H9 (cell line): ENCODE measurements at regions not wholly inside any gene's neighbourhood (a gene's known extent, or its start where the extent isn't known, plus 50 kb on each side); places are given as distances from the start of the nearest gene placed in this dataset.

Experiments
- DNase-seq: peaks from one replicate; pipeline ENCODE4 v3.0.0-alpha.2; 2017
- H2AFZ ChIP-seq: one replicate; pipeline ENCODE4 v1.6.1; 2013; ENCODE audit warnings: mild to moderate bottlenecking, low read length, control low read depth, moderate library complexity
- H2AK5ac ChIP-seq: 2 replicates; pipeline ENCODE4 v1.6.1; 2013; ENCODE audit warnings: low read length, control low read depth, mixed read lengths; ENCODE audit not compliant: insufficient read length
- H2BK120ac ChIP-seq: one replicate; pipeline ENCODE4 v1.6.1; 2013; ENCODE audit warnings: low read depth, mild to moderate bottlenecking, low read length, control low read depth, inconsistent platforms; ENCODE audit not compliant: poor library complexity, severe bottlenecking
- H2BK12ac ChIP-seq: 2 replicates; pipeline ENCODE4 v1.6.1; 2013; ENCODE audit warnings: low read length, control low read depth, mixed read lengths, low read depth; ENCODE audit not compliant: insufficient read length
- H2BK15ac ChIP-seq: 2 replicates; pipeline ENCODE4 v1.6.1; 2013; ENCODE audit warnings: low read depth, low read length, control low read depth
- H2BK20ac ChIP-seq: one replicate; pipeline ENCODE4 v1.6.1; 2013; ENCODE audit warnings: low read depth, mild to moderate bottlenecking, low read length, control low read depth, inconsistent platforms; ENCODE audit not compliant: poor library complexity, severe bottlenecking
- H2BK5ac ChIP-seq: 2 replicates; pipeline ENCODE4 v1.6.1; 2013; ENCODE audit warnings: low read length, control low read depth, mixed read lengths; ENCODE audit not compliant: insufficient read length
- H3K14ac ChIP-seq: 2 replicates; pipeline ENCODE4 v1.6.1; 2013; ENCODE audit warnings: low read length, control low read depth; ENCODE audit not compliant: insufficient read depth
- H3K18ac ChIP-seq: 2 replicates; pipeline ENCODE4 v1.6.1; 2013; ENCODE audit warnings: low read depth, mild to moderate bottlenecking, mixed read lengths, low read length, control low read depth; ENCODE audit not compliant: insufficient read length
- H3K23ac ChIP-seq: 2 replicates; pipeline ENCODE4 v1.6.1; 2013; ENCODE audit warnings: low read length, control low read depth, mixed read lengths, low read depth; ENCODE audit not compliant: insufficient read length
- H3K23me2 ChIP-seq: 2 replicates; pipeline ENCODE4 v1.6.1; 2013; ENCODE audit warnings: low read depth, mild to moderate bottlenecking, mixed read lengths, low read length, control low read depth; ENCODE audit not compliant: insufficient read length, poor library complexity, severe bottlenecking
- H3K27ac ChIP-seq: 2 replicates; pipeline ENCODE4 v1.5.1; 2013; ENCODE audit warnings: low read length, control low read depth, mixed read lengths, low read depth; ENCODE audit not compliant: insufficient read length
- H3K27me3 ChIP-seq: 2 replicates; pipeline ENCODE4 v1.6.1; 2013; ENCODE audit warnings: low read length, control low read depth, inconsistent platforms; ENCODE audit not compliant: insufficient read depth
- H3K4ac ChIP-seq: 2 replicates; pipeline ENCODE4 v1.6.1; 2013; ENCODE audit warnings: low read depth, mild to moderate bottlenecking, control low read depth, inconsistent platforms, low read length, moderate library complexity
- H3K4me1 ChIP-seq: 2 replicates; pipeline ENCODE4 v1.6.1; 2013; ENCODE audit warnings: low read length, control low read depth, inconsistent platforms; ENCODE audit not compliant: insufficient read depth
- H3K4me2 ChIP-seq: 2 replicates; pipeline ENCODE4 v1.6.1; 2013; ENCODE audit warnings: low read length, control low read depth, mixed read lengths; ENCODE audit not compliant: insufficient read length, insufficient read depth
- H3K56ac ChIP-seq: 2 replicates; pipeline ENCODE4 v1.6.1; 2013; ENCODE audit warnings: low read depth, mild to moderate bottlenecking, mixed read lengths, low read length, control low read depth; ENCODE audit not compliant: insufficient read length
- H3K79me1 ChIP-seq: 2 replicates; pipeline ENCODE4 v1.6.1; 2013; ENCODE audit warnings: low read depth, mild to moderate bottlenecking, moderate library complexity, low read length, control low read depth, inconsistent platforms; ENCODE audit not compliant: insufficient read depth, poor library complexity, severe bottlenecking
- H3K79me2 ChIP-seq: 2 replicates; pipeline ENCODE4 v1.6.1; 2013; ENCODE audit warnings: low read length, control low read depth, inconsistent platforms; ENCODE audit not compliant: insufficient read depth
- H3K9ac ChIP-seq: 2 replicates; pipeline ENCODE4 v1.6.1; 2013; ENCODE audit warnings: low read length, control low read depth, mixed read lengths; ENCODE audit not compliant: insufficient read length; ENCODE audit errors: extremely low read depth
- H3K9me3 ChIP-seq: one replicate; pipeline ENCODE4 v1.6.1; 2013; ENCODE audit warnings: low read depth, low read length, inconsistent platforms; ENCODE audit not compliant: control insufficient read depth
- H3T11ph ChIP-seq: one replicate; pipeline ENCODE4 v1.6.1; 2013; ENCODE audit warnings: mild to moderate bottlenecking, low read length, control low read depth, inconsistent platforms
- H4K20me1 ChIP-seq: one replicate; pipeline ENCODE4 v1.6.1; 2013; ENCODE audit not compliant: control insufficient read depth, insufficient read length, insufficient read depth
- H4K5ac ChIP-seq: 2 replicates; pipeline ENCODE4 v1.6.1; 2013; ENCODE audit warnings: low read depth, mild to moderate bottlenecking, mixed read lengths, low read length, control low read depth; ENCODE audit not compliant: insufficient read length
- H4K8ac ChIP-seq: replicated peaks from 2 replicates; pipeline ENCODE4 v1.6.1; 2013; ENCODE audit warnings: low read length, control low read depth, mixed read lengths, low read depth; ENCODE audit not compliant: insufficient read length
- H4K91ac ChIP-seq: 2 replicates; pipeline ENCODE4 v1.6.1; 2013; ENCODE audit warnings: low read depth, mild to moderate bottlenecking, moderate library complexity, mixed read lengths, low read length, control low read depth; ENCODE audit not compliant: insufficient read length
- H3K27ac Mint-ChIP-seq, 3 experiments: 2 replicates in 2 of 3; 3 replicates in 1 of 3; pipeline ENCODE4 v1.8.0; 2020 to 2021; ENCODE audit warnings: mixed read lengths in 3 of 3, mild to moderate bottlenecking in 1 of 3, moderate library complexity in 1 of 3
- H3K27me3 Mint-ChIP-seq: 2 replicates; pipeline ENCODE4 v1.8.0; 2021; ENCODE audit warnings: low read depth, mild to moderate bottlenecking, moderate library complexity, mixed read lengths
- H3K36me3 Mint-ChIP-seq, 3 experiments: 2 replicates in 2 of 3; 3 replicates in 1 of 3; pipeline ENCODE4 v1.8.0; 2020 to 2021; ENCODE audit warnings: low read depth in 3 of 3, mixed read lengths in 3 of 3; ENCODE audit not compliant: insufficient read depth in 1 of 3
- H3K4me1 Mint-ChIP-seq, 2 experiments: 2 replicates each; pipeline ENCODE4 v1.8.0; 2020; ENCODE audit warnings: mixed read lengths in 2 of 2
- H3K4me3 Mint-ChIP-seq, 2 experiments: 2 replicates in 1 of 2; 3 replicates in 1 of 2; pipeline ENCODE4 v1.8.0; 2020 to 2021; ENCODE audit warnings: mild to moderate bottlenecking in 2 of 2, mixed read lengths in 2 of 2, moderate library complexity in 1 of 2
- H3K9me3 Mint-ChIP-seq, 2 experiments: 2 replicates in 1 of 2; 3 replicates in 1 of 2; pipeline ENCODE4 v1.8.0; 2020; ENCODE audit warnings: mild to moderate bottlenecking in 2 of 2, mixed read lengths in 2 of 2, moderate library complexity in 1 of 2
- CTCF ChIP-seq: fragments of 200-600 bp; sonication (generic); conservative IDR thresholded peaks from 3 replicates; pipeline ENCODE4 v1.8.0; 2021; ENCODE audit warnings: antibody characterized with exemption, mild to moderate bottlenecking
- WGBS: extraction: QIAGEN DNeasy Blood & Tissue Kit; methylation state at CpG from one replicate; pipeline ENCODE4 v1.1.7; 2013; ENCODE audit warnings: missing lambda C conversion rate, low lambda C conversion rate, mixed read lengths; ENCODE audit not compliant: insufficient read length; ENCODE audit errors: extremely low coverage; 5-methylcytosine and 5-hydroxymethylcytosine counted together

DNA sequence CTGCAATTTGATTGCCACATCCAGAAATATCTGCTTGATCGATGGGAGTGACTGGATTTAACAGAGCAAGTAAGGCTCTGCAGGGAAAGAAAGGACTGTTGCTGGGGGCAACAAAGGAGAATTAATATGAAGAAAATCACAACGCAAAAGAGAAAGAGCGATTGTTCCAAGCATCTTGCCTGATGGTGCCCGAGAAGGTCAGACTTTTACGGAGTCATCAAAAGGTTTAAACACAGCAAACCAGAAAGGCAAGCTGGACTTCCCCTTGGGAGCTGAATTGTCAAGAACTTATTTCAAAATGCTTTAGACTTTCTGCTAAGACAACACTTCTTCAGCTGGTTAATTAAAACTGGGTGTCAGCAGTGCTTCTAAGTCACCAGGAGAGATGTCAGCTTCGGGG lies 791.5 kb downstream of the MED13L start:
- no peak overlapping the region for H2BK20ac ChIP-seq
- no peak overlapping the region for H3K4ac ChIP-seq
- H4K20me1 ChIP-seq: no peaks in the 10 kb centered on the region
- no peak overlapping the region for H2BK5ac ChIP-seq
- no peak overlapping the region for H3K56ac ChIP-seq
- peaks cover 10% of the 10 kb centered on the region for H3K27me3 Mint-ChIP-seq
- no peaks in the 10 kb centered on the region for H3K4me1 ChIP-seq
- peaks cover 6 to 12% of the 10 kb centered on the region in 2 experiments; a peak in 4 of 5 replicates for H3K9me3 Mint-ChIP-seq
- WGBS: no CpG with 5 or more reads among the region's 6 CpGs
- H3K27me3 ChIP-seq: no peaks in the 10 kb centered on the region
- no peak overlapping the region for H2AK5ac ChIP-seq
- no peaks in the 10 kb centered on the region for H3K79me1 ChIP-seq
- no peak overlapping the region for H3K9ac ChIP-seq
- H4K5ac ChIP-seq: no peak overlapping the region
- peaks cover 0 to 5% (median 0%) of the 10 kb centered on the region in 3 experiments; a peak in 1 of 7 replicates for H3K36me3 Mint-ChIP-seq
- no peak overlapping the region for H3K23ac ChIP-seq
- no peak overlapping the region for H3K4me2 ChIP-seq
- no peak overlapping the region for H4K91ac ChIP-seq
- H3K27ac Mint-ChIP-seq: no peak overlapping the region
- H3K27ac ChIP-seq: no peak overlapping the region
- no peak overlapping the region for H2AFZ ChIP-seq
- no peaks in the 10 kb centered on the region for H3K79me2 ChIP-seq
- H2BK12ac ChIP-seq: no peak overlapping the region
- no peak overlapping the region for H3K4me3 Mint-ChIP-seq
- no peak overlapping the region for H4K8ac ChIP-seq
- H3K14ac ChIP-seq: no peak overlapping the region
- peaks cover 0 to 5% of the 10 kb centered on the region in 2 experiments; a peak in 1 of 4 replicates for H3K4me1 Mint-ChIP-seq
- H3K23me2 ChIP-seq: no peaks in the 10 kb centered on the region
- no peak overlapping the region for H2BK15ac ChIP-seq
- H3K9me3 ChIP-seq: no peaks in the 10 kb centered on the region
- no peak overlapping the region for H3T11ph ChIP-seq
- no peak for DNase-seq
- TF ChIP-seq CTCF: no peak
- no peak overlapping the region for H3K18ac ChIP-seq
- no peak overlapping the region for H2BK120ac ChIP-seq
